ENCODE measurements at regions not wholly inside any gene's neighbourhood (a gene's known extent, or its start where the extent isn't known, plus 50 kb on each side); places are given as distances from the start of the nearest gene placed in this dataset.
A peak's percentile ranks its signal among the peaks of the same experiment; 100 is the strongest.

- Histone ChIP-seq H3K36me3 (no peaks in the 10 kb centered on the region), H3K27me3 (no peaks in the 10 kb centered on the region), H3K4me1 (no peaks in the 10 kb centered on the region), H3K4me3 (no peak overlapping the region), H3K9me3 (no peaks in the 10 kb centered on the region), H3K27ac (no peak overlapping the region)
- TF ChIP-seq POLR2A (IDR thresholded peaks at IDR 0.05): no peak
- TF ChIP-seq, protein P1, sequence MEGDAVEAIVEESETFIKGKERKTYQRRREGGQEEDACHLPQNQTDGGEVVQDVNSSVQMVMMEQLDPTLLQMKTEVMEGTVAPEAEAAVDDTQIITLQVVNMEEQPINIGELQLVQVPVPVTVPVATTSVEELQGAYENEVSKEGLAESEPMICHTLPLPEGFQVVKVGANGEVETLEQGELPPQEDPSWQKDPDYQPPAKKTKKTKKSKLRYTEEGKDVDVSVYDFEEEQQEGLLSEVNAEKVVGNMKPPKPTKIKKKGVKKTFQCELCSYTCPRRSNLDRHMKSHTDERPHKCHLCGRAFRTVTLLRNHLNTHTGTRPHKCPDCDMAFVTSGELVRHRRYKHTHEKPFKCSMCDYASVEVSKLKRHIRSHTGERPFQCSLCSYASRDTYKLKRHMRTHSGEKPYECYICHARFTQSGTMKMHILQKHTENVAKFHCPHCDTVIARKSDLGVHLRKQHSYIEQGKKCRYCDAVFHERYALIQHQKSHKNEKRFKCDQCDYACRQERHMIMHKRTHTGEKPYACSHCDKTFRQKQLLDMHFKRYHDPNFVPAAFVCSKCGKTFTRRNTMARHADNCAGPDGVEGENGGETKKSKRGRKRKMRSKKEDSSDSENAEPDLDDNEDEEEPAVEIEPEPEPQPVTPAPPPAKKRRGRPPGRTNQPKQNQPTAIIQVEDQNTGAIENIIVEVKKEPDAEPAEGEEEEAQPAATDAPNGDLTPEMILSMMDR (IDR thresholded peaks at IDR 0.05): no peak
- no peak for DNase-seq
- intact Hi-C loops (cut with DNase I): no loop called here
These were observed 144.5 kb upstream of the ABCA1 start for GRCh38 chr9:105072476-105072875.

GRCh38 chr9:105073147-105073546 is 145.2 kb upstream of the ABCA1 start:
- no peak overlapping the region for H3K4me3 ChIP-seq
- H3K36me3 ChIP-seq: no peaks in the 10 kb centered on the region
- H3K4me1 ChIP-seq: no peaks in the 10 kb centered on the region
- WGBS, 2 donors: 57 to 58% methylated on average over 1 of the region's 1 CpG
- no peaks in the 10 kb centered on the region for H3K27me3 ChIP-seq
- H3K9me3 ChIP-seq: no peaks in the 10 kb centered on the region
- no peak for TF ChIP-seq POLR2A (IDR thresholded peaks at IDR 0.05)
- TF ChIP-seq, protein P1 (IDR thresholded peaks at IDR 0.05): no peak
- no peak overlapping the region for H3K27ac ChIP-seq
- intact Hi-C loops (cut with DNase I): no loop called here
- DNase-seq: no peak

- 73 to 81% methylated on average over 1 to 2 of the region's 2 CpGs for WGBS, 2 donors
- Histone ChIP-seq H3K27me3 (no peaks in the 10 kb centered on the region), H3K27ac (no peak overlapping the region), H3K4me1 (peaks cover 0 to 8% (median 5%) of the 10 kb centered on the region in 3 donors), H3K36me3 (no peaks in the 10 kb centered on the region), H3K4me3 (no peak overlapping the region), H3K9me3 (no peaks in the 10 kb centered on the region)
- intact Hi-C loops (cut with DNase I): no loop called here
- no peak for DNase-seq
- no peak for TF ChIP-seq POLR2A (IDR thresholded peaks at IDR 0.05)
- TF ChIP-seq, protein P1 (IDR thresholded peaks at IDR 0.05): no peak
These were observed 146.5 kb upstream of the ABCA1 start for GRCh38 chr9:105074491-105074890.

GRCh38 chr9:105076729-105077128 is 148.8 kb upstream of the ABCA1 start:
- H3K4me3 ChIP-seq: no peak overlapping the region
- no peak overlapping the region for H3K27ac ChIP-seq
- no peaks in the 10 kb centered on the region for H3K9me3 ChIP-seq
- peaks cover 0 to 3% (median 0%) of the 10 kb centered on the region in 4 donors for H3K27me3 ChIP-seq
- TF ChIP-seq, protein P1 (IDR thresholded peaks at IDR 0.05): no peak
- TF ChIP-seq POLR2A (IDR thresholded peaks at IDR 0.05): no peak
- peaks cover 0 to 8% (median 5%) of the 10 kb centered on the region in 3 donors for H3K4me1 ChIP-seq
- intact Hi-C loops (cut with DNase I): no loop called here
- no peaks in the 10 kb centered on the region for H3K36me3 ChIP-seq
- WGBS, 2 donors: 69 to 70% methylated on average over 5 of the region's 5 CpGs
- DNase-seq: no peak

GRCh38 chr9:105079457-105079856 is 151.5 kb upstream of the ABCA1 start:
- H3K4me1 ChIP-seq: peaks cover 0 to 8% (median 5%) of the 10 kb centered on the region in 3 donors
- no peaks in the 10 kb centered on the region for H3K36me3 ChIP-seq
- WGBS, 2 donors: 29 to 48% methylated on average over 2 of the region's 2 CpGs
- H3K27me3 ChIP-seq: peaks cover 0 to 3% (median 0%) of the 10 kb centered on the region in 4 donors
- H3K27ac ChIP-seq: peak overlapping the region in 2 of 4 donors; percentile 32 to 59
- no peak overlapping the region for H3K4me3 ChIP-seq
- TF ChIP-seq, protein P1 (IDR thresholded peaks at IDR 0.05): no peak
- no peak for TF ChIP-seq POLR2A (IDR thresholded peaks at IDR 0.05)
- intact Hi-C loops (cut with DNase I): no loop called here
- DNase-seq: no peak
- H3K9me3 ChIP-seq: no peaks in the 10 kb centered on the region
